ENCODE measurements at regions not wholly inside any gene's neighbourhood (a gene's known extent, or its start where the extent isn't known, plus 50 kb on each side); places are given as distances from the start of the nearest gene placed in this dataset.

DNA sequence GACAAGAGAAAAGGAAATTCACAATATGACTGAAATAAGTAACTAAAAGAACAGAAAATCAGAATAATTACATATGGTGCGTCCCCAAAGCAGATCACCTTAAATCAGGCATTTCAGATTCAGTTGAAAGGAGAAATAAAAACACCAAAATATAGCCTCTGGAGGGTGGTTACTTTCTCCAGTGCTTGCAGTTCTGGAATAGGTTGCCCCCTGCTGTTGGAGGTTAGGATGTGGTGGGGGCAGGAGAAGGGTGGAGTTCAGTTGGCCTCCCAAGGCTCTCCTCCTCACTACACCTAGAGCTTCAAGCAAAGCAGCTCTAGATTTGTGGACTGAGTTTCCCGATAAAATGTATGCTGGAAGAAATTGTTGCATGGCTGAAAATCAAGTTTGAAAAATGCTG is 338.2 kb upstream of the TLE4 start:
- Histone ChIP-seq H3K36me3 (no peaks in the 10 kb centered on the region), H3K27ac (no peak overlapping the region), H3K9me3 (no peaks in the 10 kb centered on the region), H3K4me1 (no peaks in the 10 kb centered on the region), H3K27me3 (no peaks in the 10 kb centered on the region), H3K4me3 (replicated peaks in 1 of 3) (no peak overlapping the region)
- intact Hi-C loops (cut with DNase I) = no loop called here
- no peak for DNase-seq
- no peak for TF ChIP-seq POLR2A (IDR thresholded peaks at IDR 0.05)
- TF ChIP-seq, protein P1, sequence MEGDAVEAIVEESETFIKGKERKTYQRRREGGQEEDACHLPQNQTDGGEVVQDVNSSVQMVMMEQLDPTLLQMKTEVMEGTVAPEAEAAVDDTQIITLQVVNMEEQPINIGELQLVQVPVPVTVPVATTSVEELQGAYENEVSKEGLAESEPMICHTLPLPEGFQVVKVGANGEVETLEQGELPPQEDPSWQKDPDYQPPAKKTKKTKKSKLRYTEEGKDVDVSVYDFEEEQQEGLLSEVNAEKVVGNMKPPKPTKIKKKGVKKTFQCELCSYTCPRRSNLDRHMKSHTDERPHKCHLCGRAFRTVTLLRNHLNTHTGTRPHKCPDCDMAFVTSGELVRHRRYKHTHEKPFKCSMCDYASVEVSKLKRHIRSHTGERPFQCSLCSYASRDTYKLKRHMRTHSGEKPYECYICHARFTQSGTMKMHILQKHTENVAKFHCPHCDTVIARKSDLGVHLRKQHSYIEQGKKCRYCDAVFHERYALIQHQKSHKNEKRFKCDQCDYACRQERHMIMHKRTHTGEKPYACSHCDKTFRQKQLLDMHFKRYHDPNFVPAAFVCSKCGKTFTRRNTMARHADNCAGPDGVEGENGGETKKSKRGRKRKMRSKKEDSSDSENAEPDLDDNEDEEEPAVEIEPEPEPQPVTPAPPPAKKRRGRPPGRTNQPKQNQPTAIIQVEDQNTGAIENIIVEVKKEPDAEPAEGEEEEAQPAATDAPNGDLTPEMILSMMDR (IDR thresholded peaks at IDR 0.05) = no peak
- WGBS, 2 donors = 91% methylated on average over 2 of the region's 2 CpGs

DNA sequence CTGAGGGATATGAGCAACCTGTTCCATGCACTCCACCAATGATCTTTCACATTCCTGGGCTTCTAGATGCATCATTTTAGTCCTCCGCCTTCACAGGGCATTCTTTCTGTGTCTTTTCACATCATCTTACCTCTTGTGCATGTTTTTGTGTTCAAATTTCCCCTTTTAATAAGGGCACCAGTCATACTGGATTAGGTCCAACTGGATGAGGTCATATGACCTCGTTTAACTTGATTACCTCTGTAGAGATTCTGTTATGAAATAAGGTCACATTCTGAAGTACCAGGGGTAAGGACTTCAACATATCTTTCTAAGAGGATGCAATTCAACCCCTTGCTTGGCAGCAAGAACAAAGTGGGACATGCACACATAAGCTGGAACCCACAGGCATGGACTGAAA is 335.3 kb upstream of the TLE4 start:
- 55 to 62% methylated on average over 2 of the region's 2 CpGs for WGBS, 2 donors
- intact Hi-C loops (cut with DNase I) = no loop called here
- Histone ChIP-seq H3K9me3 (no peaks in the 10 kb centered on the region), H3K36me3 (no peaks in the 10 kb centered on the region), H3K27me3 (no peaks in the 10 kb centered on the region), H3K4me1 (no peaks in the 10 kb centered on the region), H3K4me3 (replicated peaks in 1 of 3) (no peak overlapping the region), H3K27ac (no peak overlapping the region)
- DNase-seq = no peak
- TF ChIP-seq POLR2A (IDR thresholded peaks at IDR 0.05) = no peak
- TF ChIP-seq, protein P1 (IDR thresholded peaks at IDR 0.05) = no peak

DNA sequence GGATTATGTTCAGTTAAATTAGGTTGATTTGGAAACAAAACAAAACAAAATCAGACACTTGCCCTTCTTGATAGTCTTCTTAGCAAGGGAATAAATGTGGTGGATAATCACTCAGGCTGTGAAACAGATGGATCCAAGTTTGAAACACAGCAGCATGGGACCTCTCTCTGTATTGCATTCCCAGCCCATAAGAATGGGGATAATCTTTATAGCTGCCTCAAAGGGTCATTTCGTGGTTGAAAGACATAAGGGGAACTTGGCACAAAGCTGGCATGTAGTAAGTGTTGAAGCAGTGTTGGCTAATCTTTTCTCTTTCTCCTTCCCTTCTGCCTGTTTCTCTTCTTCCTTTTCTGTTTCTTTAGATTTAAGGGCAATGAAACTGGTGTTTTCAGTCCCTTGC is 333.9 kb upstream of the TLE4 start:
- Histone ChIP-seq H3K9me3 (no peaks in the 10 kb centered on the region), H3K4me3 (replicated peaks in 1 of 3) (no peak overlapping the region), H3K27me3 (no peaks in the 10 kb centered on the region), H3K4me1 (no peaks in the 10 kb centered on the region), H3K27ac (no peak overlapping the region), H3K36me3 (no peaks in the 10 kb centered on the region)
- no peak for TF ChIP-seq POLR2A (IDR thresholded peaks at IDR 0.05)
- TF ChIP-seq, protein P1 (IDR thresholded peaks at IDR 0.05) = no peak
- WGBS, 2 donors = 59 to 65% methylated on average over 1 of the region's 1 CpG
- intact Hi-C loops (cut with DNase I) = no loop called here
- DNase-seq = no peak

DNA sequence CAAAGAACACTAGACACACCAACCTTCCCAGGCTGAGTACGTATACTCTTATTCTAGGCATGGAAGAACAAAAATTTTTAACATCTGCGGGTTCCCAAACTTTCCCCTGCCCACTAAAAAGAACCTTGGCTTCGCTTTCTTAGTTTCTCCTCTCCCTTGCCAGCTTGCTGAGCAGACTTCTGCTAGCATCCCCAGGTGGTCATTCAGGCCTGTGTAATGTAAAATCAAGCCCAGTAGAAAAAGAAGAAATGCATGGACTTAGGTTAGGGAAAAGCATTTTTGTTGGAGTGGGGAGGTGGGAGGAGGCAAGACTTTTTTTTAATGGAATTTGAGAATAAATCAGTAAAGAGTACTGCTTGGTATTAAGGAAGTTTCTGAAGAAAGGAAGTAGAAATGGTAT is 331.0 kb upstream of the TLE4 start:
- H3K9me3 ChIP-seq = no peaks in the 10 kb centered on the region
- intact Hi-C loops (cut with DNase I) = no loop called here
- 86 to 92% methylated on average over 3 of the region's 3 CpGs for WGBS, 2 donors
- no peaks in the 10 kb centered on the region for H3K27me3 ChIP-seq
- no peaks in the 10 kb centered on the region for H3K4me1 ChIP-seq
- H3K27ac ChIP-seq = no peak overlapping the region
- H3K4me3 ChIP-seq (replicated peaks in 1 of 3) = no peak overlapping the region
- H3K36me3 ChIP-seq = no peaks in the 10 kb centered on the region
- TF ChIP-seq, protein P1 (IDR thresholded peaks at IDR 0.05) = no peak
- TF ChIP-seq POLR2A (IDR thresholded peaks at IDR 0.05) = no peak
- DNase-seq = no peak

DNA sequence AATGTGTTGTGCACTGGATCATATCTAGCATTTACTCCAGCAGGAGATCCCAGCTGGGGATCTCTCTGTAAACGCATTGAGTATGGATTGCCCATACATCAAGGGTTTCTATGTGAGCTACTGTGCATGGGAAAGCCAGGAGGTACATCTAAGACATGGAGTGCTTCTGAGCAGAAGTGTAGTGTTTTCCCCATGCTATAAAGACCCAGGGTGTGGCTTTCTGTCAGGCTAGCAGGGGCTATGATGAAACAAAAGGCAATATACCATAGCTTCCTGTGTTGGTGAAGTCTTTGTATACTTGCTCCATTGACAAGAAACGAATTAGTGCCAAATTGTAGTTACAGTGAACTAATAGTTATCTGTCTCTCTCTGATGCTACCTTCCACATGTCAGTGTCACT is 329.3 kb upstream of the TLE4 start:
- Histone ChIP-seq H3K27me3 (no peaks in the 10 kb centered on the region), H3K4me1 (no peaks in the 10 kb centered on the region), H3K36me3 (no peaks in the 10 kb centered on the region), H3K4me3 (replicated peaks in 1 of 3) (no peak overlapping the region), H3K27ac (no peak overlapping the region), H3K9me3 (no peaks in the 10 kb centered on the region)
- DNase-seq = no peak
- WGBS, 2 donors = 71 to 79% methylated on average over 2 of the region's 2 CpGs
- intact Hi-C loops (cut with DNase I) = no loop called here
- TF ChIP-seq POLR2A (IDR thresholded peaks at IDR 0.05) = no peak
- TF ChIP-seq, protein P1 (IDR thresholded peaks at IDR 0.05) = no peak

Measured in thyroid gland (tissue), 4 donors.